ENCODE measurements at regions not wholly inside any gene's neighbourhood (a gene's known extent, or its start where the extent isn't known, plus 50 kb on each side); places are given as distances from the start of the nearest gene placed in this dataset.

- Histone ChIP-seq H3K4me3 (ENCODE audit: insufficient read depth, low read depth, low read length) (no peak overlapping the region), H3K9ac (ENCODE audit: low read length) (no peak overlapping the region), H3K27ac (ENCODE audit: low read depth, low read length) (no peak overlapping the region), H3K36me3 (ENCODE audit: insufficient read depth, low read length) (no peaks in the 10 kb centered on the region), H3K9me3 (ENCODE audit: insufficient read depth, low read depth, low read length) (no peaks in the 10 kb centered on the region), H3K4me2 (ENCODE audit: low read length) (no peak overlapping the region), H2AFZ (ENCODE audit: low read depth, low read length) (no peak overlapping the region), H3K4me1 (ENCODE audit: insufficient read depth, low read length) (peaks cover 8% of the 10 kb centered on the region), H3K27me3 (ENCODE audit: insufficient read depth, low read length) (no peaks in the 10 kb centered on the region), H3K79me2 (ENCODE audit: insufficient read depth, low read length) (no peaks in the 10 kb centered on the region), H4K20me1 (ENCODE audit: insufficient read depth, low read length) (no peaks in the 10 kb centered on the region)
- Mint-ChIP-seq H3K9me3 (ENCODE audit: unreplicated experiment) (no peaks in the 10 kb centered on the region), H3K27me3 (ENCODE audit: low read depth, unreplicated experiment) (no peaks in the 10 kb centered on the region), H3K27ac (ENCODE audit: unreplicated experiment) (no peak overlapping the region), H3K36me3 (ENCODE audit: low read depth, unreplicated experiment) (no peaks in the 10 kb centered on the region), H3K4me1 (ENCODE audit: low read depth, unreplicated experiment) (peaks cover 12% of the 10 kb centered on the region), H3K4me3 (ENCODE audit: unreplicated experiment) (no peak overlapping the region)
- no peak for DNase-seq (ENCODE audit: low read depth)
- TF ChIP-seq EZH2 (IDR thresholded peaks at IDR 0.05; ENCODE audit: insufficient read depth, low read length) (no peak), CTCF (IDR thresholded peaks at IDR 0.05; ENCODE audit: insufficient read depth, low read depth, low read length) (no peak)
- no peak for FAIRE-seq
Measured at GRCh38 chr9:111096051-111096450, 57.8 kb upstream of the LPAR1 start.

GRCh38 chr9:111095441-111095840 lies 57.2 kb upstream of the LPAR1 start:
- no peak for FAIRE-seq
- no peak overlapping the region for H3K4me3 Mint-ChIP-seq (ENCODE audit: unreplicated experiment)
- no peaks in the 10 kb centered on the region for H3K27me3 ChIP-seq (ENCODE audit: insufficient read depth, low read length)
- H3K4me2 ChIP-seq (ENCODE audit: low read length), result no peak overlapping the region
- H3K79me2 ChIP-seq (ENCODE audit: insufficient read depth, low read length), result no peaks in the 10 kb centered on the region
- H3K9ac ChIP-seq (ENCODE audit: low read length), result no peak overlapping the region
- H3K36me3 Mint-ChIP-seq (ENCODE audit: low read depth, unreplicated experiment), result no peaks in the 10 kb centered on the region
- no peak for DNase-seq (ENCODE audit: low read depth)
- H3K27me3 Mint-ChIP-seq (ENCODE audit: low read depth, unreplicated experiment), result no peaks in the 10 kb centered on the region
- H4K20me1 ChIP-seq (ENCODE audit: insufficient read depth, low read length), result no peaks in the 10 kb centered on the region
- no peak overlapping the region for H3K27ac Mint-ChIP-seq (ENCODE audit: unreplicated experiment)
- no peak overlapping the region for H2AFZ ChIP-seq (ENCODE audit: low read depth, low read length)
- H3K4me1 Mint-ChIP-seq (ENCODE audit: low read depth, unreplicated experiment), result peaks cover 12% of the 10 kb centered on the region
- H3K4me3 ChIP-seq (ENCODE audit: insufficient read depth, low read depth, low read length), result no peak overlapping the region
- H3K36me3 ChIP-seq (ENCODE audit: insufficient read depth, low read length), result no peaks in the 10 kb centered on the region
- TF ChIP-seq EZH2 (IDR thresholded peaks at IDR 0.05; ENCODE audit: insufficient read depth, low read length) (no peak), CTCF (IDR thresholded peaks at IDR 0.05; ENCODE audit: insufficient read depth, low read depth, low read length) (no peak)
- H3K9me3 Mint-ChIP-seq (ENCODE audit: unreplicated experiment), result no peaks in the 10 kb centered on the region
- H3K9me3 ChIP-seq (ENCODE audit: insufficient read depth, low read depth, low read length), result no peaks in the 10 kb centered on the region
- peaks cover 8% of the 10 kb centered on the region for H3K4me1 ChIP-seq (ENCODE audit: insufficient read depth, low read length)
- no peak overlapping the region for H3K27ac ChIP-seq (ENCODE audit: low read depth, low read length)

GRCh38 chr9:111094958-111095357 lies 56.7 kb upstream of the LPAR1 start:
- Histone ChIP-seq H3K79me2 (ENCODE audit: insufficient read depth, low read length) (no peaks in the 10 kb centered on the region), H2AFZ (ENCODE audit: low read depth, low read length) (peak overlapping the region; percentile 16), H3K9ac (ENCODE audit: low read length) (no peak overlapping the region), H4K20me1 (ENCODE audit: insufficient read depth, low read length) (no peaks in the 10 kb centered on the region), H3K36me3 (ENCODE audit: insufficient read depth, low read length) (no peaks in the 10 kb centered on the region), H3K4me1 (ENCODE audit: insufficient read depth, low read length) (peaks cover 8% of the 10 kb centered on the region), H3K4me2 (ENCODE audit: low read length) (peak overlapping the region; percentile 28), H3K4me3 (ENCODE audit: insufficient read depth, low read depth, low read length) (no peak overlapping the region), H3K9me3 (ENCODE audit: insufficient read depth, low read depth, low read length) (no peaks in the 10 kb centered on the region), H3K27me3 (ENCODE audit: insufficient read depth, low read length) (no peaks in the 10 kb centered on the region), H3K27ac (ENCODE audit: low read depth, low read length) (no peak overlapping the region)
- Mint-ChIP-seq H3K4me1 (ENCODE audit: low read depth, unreplicated experiment) (peaks cover 12% of the 10 kb centered on the region), H3K27me3 (ENCODE audit: low read depth, unreplicated experiment) (no peaks in the 10 kb centered on the region), H3K36me3 (ENCODE audit: low read depth, unreplicated experiment) (no peaks in the 10 kb centered on the region), H3K4me3 (ENCODE audit: unreplicated experiment) (no peak overlapping the region), H3K27ac (ENCODE audit: unreplicated experiment) (no peak overlapping the region), H3K9me3 (ENCODE audit: unreplicated experiment) (no peaks in the 10 kb centered on the region)
- DNase-seq (ENCODE audit: low read depth), result no peak
- no peak for FAIRE-seq
- TF ChIP-seq EZH2 (IDR thresholded peaks at IDR 0.05; ENCODE audit: insufficient read depth, low read length), result no peak
- no peak for TF ChIP-seq CTCF (IDR thresholded peaks at IDR 0.05; ENCODE audit: insufficient read depth, low read depth, low read length)
